B cell (primary cell): ENCODE measurements at regions not wholly inside any gene's neighbourhood (a gene's known extent, or its start where the extent isn't known, plus 50 kb on each side); places are given as distances from the start of the nearest gene placed in this dataset.
"Not testable (repeated sequence)": the region's sequence is repeated elsewhere in the genome, so short reads cannot be mapped to it uniquely, and the experiment has no call there.

Source experiments
- ATAC-seq: fragments of 200-7000 bp; cut with Tn5 transposase; one replicate; pipeline ENCODE4 v1.10.0; 2021; ENCODE audit warnings: low read depth, mild to moderate bottlenecking, moderate number of reproducible peaks, moderate library complexity
- CTCF ChIA-PET: fragments of 350-600 bp; sonication (Branson Sonifier 250); formaldehyde crosslinking; loops from one replicate; lab custom pipeline; 2021; ENCODE audit warnings: antibody characterized with exemption, inconsistent platforms; lab: Charles Lee
- POLR2A ChIA-PET: fragments of 350-600 bp; sonication (Branson Sonifier 250); formaldehyde crosslinking; loops from one replicate; lab custom pipeline; 2021; ENCODE audit warnings: antibody characterized with exemption; lab: Charles Lee
- DNase-seq: peaks from one replicate; pipeline ENCODE4 v3.0.0; 2013
- H2AFZ ChIP-seq: 2 replicates; pipeline ENCODE4 v1.6.1; 2012; ENCODE audit warnings: mild to moderate bottlenecking, low read depth, low read length; ENCODE audit not compliant: insufficient read depth, poor library complexity, severe bottlenecking
- H3K27ac ChIP-seq, 2 donors: 1 replicate in 1 of 2; 2 replicates in 1 of 2; pipeline ENCODE4 v1.5.1; 2012 to 2013; ENCODE audit warnings: low read length in 2 of 2, mild to moderate bottlenecking in 2 of 2, moderate library complexity in 1 of 2
- H3K27me3 ChIP-seq, 4 experiments: fragments of 200-600 bp in 1 of 4; sonication (generic) in 1 of 4; replicated peaks in 1 of 4; 1 replicate in 2 of 4; 2 replicates in 2 of 4; pipeline versions ENCODE4 v1.6.1 to v1.7.0; 2013 to 2016; ENCODE audit warnings: low read length in 3 of 4, mild to moderate bottlenecking in 2 of 4, mixed read lengths in 1 of 4, moderate library complexity in 1 of 4; ENCODE audit not compliant: insufficient read depth in 4 of 4, control insufficient read depth in 3 of 4; ENCODE audit errors: control extremely low read depth in 1 of 4
- H3K36me3 ChIP-seq, 2 experiments: replicated peaks in 1 of 2; 1 replicate in 1 of 2; 2 replicates in 1 of 2; pipeline versions ENCODE4 v1.6.1 to v1.7.1; 2013; ENCODE audit warnings: low read length in 1 of 2; ENCODE audit not compliant: insufficient read depth in 2 of 2, control insufficient read depth in 1 of 2; ENCODE audit errors: control extremely low read depth in 1 of 2, extremely low read depth in 1 of 2
- H3K4me1 ChIP-seq, 2 donors: fragments of 200-600 bp in 1 of 2; sonication (generic) in 1 of 2; 1 replicate in 1 of 2; 2 replicates in 1 of 2; pipeline versions ENCODE4 v1.5.1 to v1.6.1; 2013 to 2017; ENCODE audit warnings: low read length in 2 of 2; ENCODE audit not compliant: control insufficient read depth in 2 of 2, insufficient read depth in 2 of 2
- H3K4me2 ChIP-seq: replicated peaks from 2 replicates; pipeline ENCODE3; 2012; ENCODE audit warnings: mild to moderate bottlenecking, low read depth, low read length; ENCODE audit not compliant: poor library complexity, severe bottlenecking
- H3K4me3 ChIP-seq, 5 experiments: fragments of 200-600 bp in 1 of 5; sonication (generic) in 1 of 5; 1 replicate in 3 of 5; 2 replicates in 2 of 5; pipeline versions ENCODE4 v1.5.1 to v1.7.0; 2011 to 2016; ENCODE audit warnings: low read length in 4 of 5, mild to moderate bottlenecking in 4 of 5, low read depth in 2 of 5, control low read depth in 1 of 5, moderate library complexity in 1 of 5; ENCODE audit not compliant: insufficient read depth in 1 of 5; ENCODE audit errors: control extremely low read depth in 1 of 5, extremely low read depth in 1 of 5
- H3K79me2 ChIP-seq: fragments of 200-600 bp; sonication (generic); one replicate; pipeline ENCODE4 v1.6.0; 2016; ENCODE audit warnings: low read length; ENCODE audit not compliant: control insufficient read depth, insufficient read depth
- H3K9ac ChIP-seq: fragments of 200-600 bp; sonication (generic); 2 replicates; pipeline ENCODE4 v1.6.1; 2017; ENCODE audit warnings: mild to moderate bottlenecking, low read length, moderate library complexity
- H3K9me3 ChIP-seq, 3 donors: one replicate each; pipeline versions ENCODE4 v1.6.1 to v1.7.1; 2013; ENCODE audit warnings: low read length in 2 of 3; ENCODE audit not compliant: control insufficient read depth in 2 of 3, insufficient read depth in 1 of 3; ENCODE audit errors: control extremely low read depth in 1 of 3
- H4K20me1 ChIP-seq: 2 replicates; pipeline ENCODE4 v1.6.0; 2012; ENCODE audit warnings: mild to moderate bottlenecking, low read length; ENCODE audit not compliant: insufficient read depth, control insufficient read depth, poor library complexity, severe bottlenecking
- H3K27ac Mint-ChIP-seq: one replicate; pipeline ENCODE4 v1.8.0; 2021; ENCODE audit warnings: mixed read lengths
- H3K27me3 Mint-ChIP-seq: one replicate; pipeline ENCODE4 v1.8.0; 2021; ENCODE audit warnings: mixed read lengths
- H3K4me1 Mint-ChIP-seq: one replicate; pipeline ENCODE4 v1.8.0; 2021; ENCODE audit warnings: mixed read lengths
- H3K4me3 Mint-ChIP-seq: one replicate; pipeline ENCODE4 v1.8.0; 2021; ENCODE audit warnings: mixed read lengths
- H3K9me3 Mint-ChIP-seq: one replicate; pipeline ENCODE4 v1.8.0; 2022; ENCODE audit warnings: mixed read lengths; ENCODE audit not compliant: insufficient read depth
- CTCF ChIP-seq: fragments of 200-600 bp; IDR thresholded peaks from one replicate; pipeline ENCODE4 v1.8.0; 2022; ENCODE audit warnings: antibody characterized with exemption, mild to moderate bottlenecking
- EZH2 ChIP-seq: IDR thresholded peaks from 2 replicates; pipeline ENCODE4 v1.6.1; 2012; ENCODE audit warnings: borderline replicate concordance, low read depth, mild to moderate bottlenecking, moderate library complexity, low read length; ENCODE audit not compliant: insufficient read depth, poor library complexity, severe bottlenecking
- WGBS: methylation state at CpG from one replicate; pipeline ENCODE4 v1.1.5; 2013; ENCODE audit warnings: missing lambda C conversion rate; ENCODE audit not compliant: insufficient coverage; 5-methylcytosine and 5-hydroxymethylcytosine counted together
- intact Hi-C: fragments of 100-400 bp; cut with micrococcal nuclease; formaldehyde crosslinking; loops from one replicate; pipeline ENCODE4 v1.10.0; 2022

GRCh38 chr10:25869609-25870008, 64.4 kb upstream of the MYO3A start:
- CTCF ChIA-PET, result interaction anchor here (1.2 kb wide), 1 partner anchor 9 kb away, joined by 3 read pairs; no protein-coding TSS in a partner anchor
- Histone ChIP-seq H3K79me2 (no peaks in the 10 kb centered on the region), H2AFZ (no peak overlapping the region), H3K4me1 (no peaks in the 10 kb centered on the region), H4K20me1 (no peaks in the 10 kb centered on the region), H3K4me2 (no peak overlapping the region), H3K9me3 (no peaks in the 10 kb centered on the region), H3K36me3 (no peaks in the 10 kb centered on the region), H3K9ac (no peak overlapping the region), H3K27me3 (peaks cover 0 to 4% (median 0%) of the 10 kb centered on the region in 4 experiments), H3K4me3 (no peak overlapping the region), H3K27ac (no peak overlapping the region)
- POLR2A ChIA-PET, result no interaction called here
- Mint-ChIP-seq H3K9me3 (peaks cover 2% of the 10 kb centered on the region), H3K4me1 (no peaks in the 10 kb centered on the region), H3K27ac (no peak overlapping the region), H3K4me3 (no peak overlapping the region), H3K27me3 (peaks cover 7% of the 10 kb centered on the region)
- DNase-seq (no peak), ATAC-seq (no peak)
- WGBS, result 79% methylated on average over 3 of the region's 3 CpGs
- intact Hi-C loops, result no loop called here
- TF ChIP-seq EZH2 (no peak), CTCF (no peak)

- H3K4me1 ChIP-seq, H3K4me1 Mint-ChIP-seq, H3K9me3 ChIP-seq, H3K79me2 ChIP-seq, H3K4me2 ChIP-seq, intact Hi-C loops, H3K27me3 ChIP-seq, ATAC-seq, H3K27ac Mint-ChIP-seq, H3K27me3 Mint-ChIP-seq, H3K27ac ChIP-seq, POLR2A ChIA-PET, H2AFZ ChIP-seq, H3K4me3 ChIP-seq, H3K4me3 Mint-ChIP-seq, DNase-seq, H3K36me3 ChIP-seq, H3K9me3 Mint-ChIP-seq, H4K20me1 ChIP-seq, H3K9ac ChIP-seq: not testable (repeated sequence)
- CTCF ChIA-PET, result interaction anchor here (1.1 to 3.3 kb wide), 6 partner anchors 8 to 682 kb away, joined by 4 to 23 read pairs (median 12); no protein-coding TSS in a partner anchor
- WGBS, result no CpG with 5 or more reads among the region's 2 CpGs
These were observed 59.6 kb upstream of the MYO3A start for GRCh38 chr10:25874402-25874801.
